Hepatocyte (in vitro differentiated cells): ENCODE measurements at regions not wholly inside any gene's neighbourhood (a gene's known extent, or its start where the extent isn't known, plus 50 kb on each side); places are given as distances from the start of the nearest gene placed in this dataset.

Experiments used
- DNase-seq: peaks from one replicate; pipeline ENCODE4 v3.0.0-alpha.2; 2016; ENCODE audit warnings: low spot score
- H2AFZ ChIP-seq: fragments of 200-600 bp; sonication (generic); 2 replicates; pipeline ENCODE4 v1.6.0; 2016; ENCODE audit warnings: antibody characterized with exemption, mild to moderate bottlenecking
- H3K27ac ChIP-seq: fragments of 200-600 bp; sonication (generic); 2 replicates; pipeline ENCODE4 v1.5.1; 2016; ENCODE audit warnings: mild to moderate bottlenecking
- H3K27me3 ChIP-seq: fragments of 200-600 bp; sonication (generic); 2 replicates; pipeline ENCODE4 v1.6.1; 2016
- H3K36me3 ChIP-seq: fragments of 200-600 bp; sonication (generic); replicated peaks from 2 replicates; pipeline ENCODE4 v1.5.1; 2016; ENCODE audit warnings: low read depth; ENCODE audit not compliant: insufficient read depth
- H3K4me1 ChIP-seq: fragments of 200-600 bp; sonication (generic); 2 replicates; pipeline ENCODE4 v1.5.1; 2016; ENCODE audit warnings: mild to moderate bottlenecking, moderate library complexity; ENCODE audit not compliant: insufficient read depth
- H3K4me2 ChIP-seq: fragments of 200-600 bp; sonication (generic); 2 replicates; pipeline ENCODE4 v1.6.0; 2016
- H3K4me3 ChIP-seq: fragments of 200-600 bp; sonication (generic); 2 replicates; pipeline ENCODE4 v1.5.1; 2016; ENCODE audit warnings: mild to moderate bottlenecking
- H3K79me2 ChIP-seq: fragments of 200-600 bp; sonication (generic); 2 replicates; pipeline ENCODE4 v1.6.0; 2017; ENCODE audit warnings: mild to moderate bottlenecking
- H3K9me2 ChIP-seq: fragments of 200-600 bp; sonication (generic); replicated peaks from 2 replicates; pipeline ENCODE4 v1.6.0; 2017; ENCODE audit warnings: mild to moderate bottlenecking; ENCODE audit not compliant: insufficient read depth
- H3K9me3 ChIP-seq: fragments of 200-600 bp; sonication (generic); 2 replicates; pipeline ENCODE4 v1.5.1; 2016; ENCODE audit warnings: low read depth, mild to moderate bottlenecking
- H4K20me1 ChIP-seq: fragments of 200-600 bp; sonication (generic); 2 replicates; pipeline ENCODE4 v1.6.0; 2016; ENCODE audit warnings: mild to moderate bottlenecking; ENCODE audit not compliant: insufficient read depth, poor library complexity, severe bottlenecking
- EZH2 ChIP-seq: fragments of 200-600 bp; sonication (generic); IDR thresholded peaks from 2 replicates; pipeline ENCODE4 v1.6.1; 2016; ENCODE audit warnings: antibody characterized with exemption, mild to moderate bottlenecking, borderline replicate concordance
- EZH2phosphoT487 ChIP-seq: fragments of 200-600 bp; sonication (generic); IDR thresholded peaks from one replicate; pipeline ENCODE4 v1.6.1; 2018; ENCODE audit warnings: antibody characterized with exemption, mild to moderate bottlenecking, low read depth, moderate library complexity; ENCODE audit not compliant: unreplicated experiment, severe bottlenecking
- WGBS: methylation state at CpG from one replicate; pipeline ENCODE4 v1.1.6; 2016; ENCODE audit warnings: low lambda C conversion rate; ENCODE audit errors: missing lambda C conversion rate; 5-methylcytosine and 5-hydroxymethylcytosine counted together
- TF ChIP-seq, protein P1 (sequence below): fragments of 200-600 bp; sonication (generic); IDR thresholded peaks from 2 replicates; pipeline ENCODE4 v1.5.1; 2016; ENCODE audit warnings: antibody characterized with exemption, mild to moderate bottlenecking; ENCODE audit not compliant: poor library complexity

DNA sequence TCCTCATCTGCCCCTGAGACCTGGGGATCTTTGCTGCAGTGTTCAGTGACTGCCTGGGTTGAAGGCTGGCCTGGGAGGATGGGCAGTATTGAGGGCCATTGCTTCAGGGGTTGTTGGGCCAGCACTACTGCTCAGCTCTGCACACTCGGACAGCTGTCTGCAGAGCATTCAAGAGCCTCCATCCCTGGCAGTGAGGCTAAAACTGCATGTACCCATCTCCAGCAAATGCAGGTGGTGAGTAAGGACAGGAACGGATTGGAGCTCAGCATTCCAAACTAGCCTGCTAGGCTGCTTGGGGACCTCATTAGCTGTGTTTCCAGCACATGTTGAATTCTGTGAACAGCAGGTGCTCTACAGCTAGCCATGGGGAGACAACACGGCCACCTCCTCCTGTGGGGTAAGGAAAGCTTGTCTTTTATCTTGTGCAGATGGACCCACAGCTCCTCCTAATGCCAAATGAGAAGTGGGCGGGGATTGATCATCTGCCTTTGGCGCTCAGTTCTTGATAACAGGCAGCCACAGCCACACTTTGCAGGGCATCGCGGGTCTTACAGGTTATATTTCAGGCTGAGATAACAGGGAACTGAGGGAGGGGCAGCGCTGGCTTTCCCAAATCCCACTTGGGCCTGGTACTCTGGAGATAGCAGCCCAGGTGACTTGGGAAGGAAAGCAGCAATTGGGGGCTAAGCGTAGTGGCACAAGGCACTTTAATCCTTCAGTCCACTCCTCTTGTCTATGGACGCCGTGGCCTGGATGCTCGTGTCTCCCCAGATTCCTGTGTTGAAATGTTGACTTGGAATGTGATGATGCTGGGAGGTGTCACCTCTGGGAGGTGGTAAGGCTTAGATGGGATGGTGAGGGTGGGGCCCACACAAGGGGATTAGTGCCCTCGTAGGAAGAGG is 254.5 kb upstream of the B3GAT1 start:
- Histone ChIP-seq H3K4me3 (no peak overlapping the region), H3K4me1 (no peaks in the 10 kb centered on the region), H3K9me3 (no peaks in the 10 kb centered on the region), H3K4me2 (no peak overlapping the region), H3K36me3 (no peaks in the 10 kb centered on the region), H2AFZ (no peak overlapping the region), H4K20me1 (no peaks in the 10 kb centered on the region), H3K9me2 (no peaks in the 10 kb centered on the region), H3K27ac (no peak overlapping the region), H3K79me2 (no peaks in the 10 kb centered on the region), H3K27me3 (peaks cover 13% of the 10 kb centered on the region)
- no peak for TF ChIP-seq EZH2
- TF ChIP-seq EZH2phosphoT487, result no peak
- TF ChIP-seq, protein P1, sequence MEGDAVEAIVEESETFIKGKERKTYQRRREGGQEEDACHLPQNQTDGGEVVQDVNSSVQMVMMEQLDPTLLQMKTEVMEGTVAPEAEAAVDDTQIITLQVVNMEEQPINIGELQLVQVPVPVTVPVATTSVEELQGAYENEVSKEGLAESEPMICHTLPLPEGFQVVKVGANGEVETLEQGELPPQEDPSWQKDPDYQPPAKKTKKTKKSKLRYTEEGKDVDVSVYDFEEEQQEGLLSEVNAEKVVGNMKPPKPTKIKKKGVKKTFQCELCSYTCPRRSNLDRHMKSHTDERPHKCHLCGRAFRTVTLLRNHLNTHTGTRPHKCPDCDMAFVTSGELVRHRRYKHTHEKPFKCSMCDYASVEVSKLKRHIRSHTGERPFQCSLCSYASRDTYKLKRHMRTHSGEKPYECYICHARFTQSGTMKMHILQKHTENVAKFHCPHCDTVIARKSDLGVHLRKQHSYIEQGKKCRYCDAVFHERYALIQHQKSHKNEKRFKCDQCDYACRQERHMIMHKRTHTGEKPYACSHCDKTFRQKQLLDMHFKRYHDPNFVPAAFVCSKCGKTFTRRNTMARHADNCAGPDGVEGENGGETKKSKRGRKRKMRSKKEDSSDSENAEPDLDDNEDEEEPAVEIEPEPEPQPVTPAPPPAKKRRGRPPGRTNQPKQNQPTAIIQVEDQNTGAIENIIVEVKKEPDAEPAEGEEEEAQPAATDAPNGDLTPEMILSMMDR, result no peak
- 86% methylated on average over 13 of the region's 13 CpGs for WGBS
- no peak for DNase-seq

DNA sequence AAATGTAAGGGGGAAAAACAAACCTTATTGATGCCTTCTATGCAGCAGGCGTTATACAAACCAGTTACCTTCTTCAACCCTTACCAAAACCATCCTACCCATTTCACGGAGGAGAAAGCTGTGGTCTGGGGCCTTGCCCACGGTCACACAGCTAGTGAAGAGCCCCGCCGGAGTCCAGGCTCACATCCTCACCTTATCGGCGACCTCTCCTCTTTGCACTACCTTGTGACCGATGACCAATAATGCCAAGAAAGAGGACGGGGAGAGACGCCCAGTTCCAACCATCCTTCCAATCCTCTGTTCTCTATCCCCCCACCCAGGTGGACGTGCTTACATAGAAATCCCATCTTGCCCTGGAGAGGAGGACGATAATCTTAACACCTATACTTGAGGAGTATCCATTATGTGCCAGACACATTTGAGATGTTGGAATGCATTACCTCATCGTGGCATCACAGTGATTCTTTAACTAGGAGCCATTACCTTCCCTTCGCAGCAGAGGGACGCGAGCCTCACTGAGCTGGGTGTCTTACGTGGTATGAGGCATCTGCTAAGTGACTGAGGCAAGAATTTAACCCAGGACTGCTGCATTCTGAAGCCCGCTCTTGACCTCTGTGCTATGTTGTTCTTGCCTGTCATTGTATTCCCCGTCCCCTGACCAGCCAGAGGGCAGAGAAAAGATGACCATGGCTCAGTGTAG is 253.7 kb upstream of the B3GAT1 start:
- WGBS, result 89% methylated on average over 19 of the region's 19 CpGs
- H3K4me2 ChIP-seq, result no peak overlapping the region

DNA sequence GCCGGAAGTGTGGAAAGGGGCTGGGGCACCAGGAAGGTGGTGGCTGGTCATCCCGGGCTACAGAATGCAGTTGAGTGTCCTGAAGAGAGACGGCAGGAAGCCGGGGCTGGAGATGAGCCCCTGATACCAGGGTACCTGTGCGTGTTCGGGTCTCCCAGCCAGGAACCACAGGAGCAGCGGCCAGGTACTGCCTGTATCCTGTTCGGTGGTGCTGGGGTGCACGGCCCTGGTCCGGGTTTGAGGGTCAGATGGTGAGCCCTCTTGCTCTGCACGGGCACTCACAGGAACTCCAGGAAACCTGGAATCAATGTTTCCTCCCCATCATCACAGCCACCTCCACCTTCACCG is 253.1 kb upstream of the B3GAT1 start:
- no peak overlapping the region for H3K4me3 ChIP-seq
- H3K9me2 ChIP-seq, result no peaks in the 10 kb centered on the region
- H3K4me2 ChIP-seq, result no peak overlapping the region
- H3K9me3 ChIP-seq, result no peaks in the 10 kb centered on the region
- DNase-seq, result no peak
- no peaks in the 10 kb centered on the region for H3K4me1 ChIP-seq
- 93% methylated on average over 12 of the region's 12 CpGs for WGBS
- H2AFZ ChIP-seq, result no peak overlapping the region
- no peaks in the 10 kb centered on the region for H3K36me3 ChIP-seq
- TF ChIP-seq EZH2 (no peak), EZH2phosphoT487 (no peak)
- TF ChIP-seq, protein P1, result no peak
- no peaks in the 10 kb centered on the region for H3K27me3 ChIP-seq
- no peaks in the 10 kb centered on the region for H4K20me1 ChIP-seq
- H3K27ac ChIP-seq, result no peak overlapping the region
- H3K79me2 ChIP-seq, result no peaks in the 10 kb centered on the region

More for the DNA sequence above, 253.7 kb upstream of the B3GAT1 start:
- Histone ChIP-seq H4K20me1 (no peaks in the 10 kb centered on the region), H3K27ac (no peak overlapping the region), H3K4me3 (no peak overlapping the region), H3K9me3 (no peaks in the 10 kb centered on the region), H2AFZ (no peak overlapping the region), H3K36me3 (no peaks in the 10 kb centered on the region), H3K79me2 (no peaks in the 10 kb centered on the region), H3K4me1 (no peaks in the 10 kb centered on the region), H3K9me2 (no peaks in the 10 kb centered on the region), H3K27me3 (peaks cover 5% of the 10 kb centered on the region)
- DNase-seq, result no peak
- TF ChIP-seq EZH2phosphoT487 (no peak), EZH2 (no peak)
- TF ChIP-seq, protein P1, result no peak
